ENCODE measurements at regions not wholly inside any gene's neighbourhood (a gene's known extent, or its start where the extent isn't known, plus 50 kb on each side); places are given as distances from the start of the nearest gene placed in this dataset.
"Not testable (repeated sequence)": the region's sequence is repeated elsewhere in the genome, so short reads cannot be mapped to it uniquely, and the experiment has no call there.

DNA sequence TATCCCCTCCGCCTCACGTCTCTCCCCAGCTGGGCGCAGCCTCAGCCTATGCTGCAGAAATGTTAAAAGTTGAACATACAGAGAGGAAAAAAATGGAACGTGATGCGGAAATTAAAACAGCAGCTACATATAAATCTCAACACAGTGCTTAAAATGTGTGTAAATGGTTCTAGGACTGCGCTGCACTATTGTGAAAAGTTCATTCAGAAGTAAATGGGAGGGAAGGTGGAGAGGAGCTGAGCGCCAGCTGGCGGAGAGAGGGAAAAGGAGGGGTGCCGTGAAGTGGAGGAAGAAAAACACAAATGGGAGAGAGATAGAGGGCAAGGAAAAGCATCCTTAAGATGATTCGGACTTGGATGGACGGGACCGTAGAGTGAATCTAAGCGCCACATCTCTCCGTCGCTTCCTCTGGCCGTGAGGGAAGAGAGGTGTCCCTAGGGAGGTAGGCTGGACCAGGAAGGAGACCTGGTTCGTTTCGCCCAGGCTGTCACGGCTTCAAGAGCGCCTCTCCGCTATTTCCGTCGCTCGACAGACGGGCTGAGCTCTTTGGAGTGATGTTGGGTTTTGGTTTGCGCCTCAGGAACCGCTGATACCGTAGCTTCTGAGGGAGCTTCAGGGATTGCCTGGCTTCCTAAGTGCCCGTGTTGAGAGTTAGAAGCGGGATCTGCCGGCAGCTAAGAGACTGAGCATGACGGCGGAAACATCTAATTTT, 113.7 kb downstream of the TRIM27 start:
- no peak for DNase-seq

DNA sequence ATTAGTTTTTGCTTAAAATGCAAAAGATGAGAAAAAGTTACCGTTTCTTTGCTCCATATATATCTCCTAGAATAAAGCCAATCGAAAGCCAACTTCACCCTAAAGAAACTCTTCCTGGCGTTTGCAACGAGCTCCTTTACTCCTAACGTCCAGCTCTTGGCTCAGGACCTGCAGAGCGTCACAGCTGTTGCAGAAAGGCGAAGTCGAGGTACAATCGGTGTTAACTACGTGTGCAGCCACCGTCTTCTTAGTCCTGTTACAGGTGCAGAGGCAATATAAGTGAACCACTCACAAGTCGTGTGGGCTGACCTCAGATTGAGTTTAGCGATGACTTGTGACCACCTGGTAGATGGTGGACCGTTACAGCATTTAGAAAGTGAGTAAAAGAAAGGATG, 113.1 kb downstream of the TRIM27 start:
- no peak for DNase-seq

DNA sequence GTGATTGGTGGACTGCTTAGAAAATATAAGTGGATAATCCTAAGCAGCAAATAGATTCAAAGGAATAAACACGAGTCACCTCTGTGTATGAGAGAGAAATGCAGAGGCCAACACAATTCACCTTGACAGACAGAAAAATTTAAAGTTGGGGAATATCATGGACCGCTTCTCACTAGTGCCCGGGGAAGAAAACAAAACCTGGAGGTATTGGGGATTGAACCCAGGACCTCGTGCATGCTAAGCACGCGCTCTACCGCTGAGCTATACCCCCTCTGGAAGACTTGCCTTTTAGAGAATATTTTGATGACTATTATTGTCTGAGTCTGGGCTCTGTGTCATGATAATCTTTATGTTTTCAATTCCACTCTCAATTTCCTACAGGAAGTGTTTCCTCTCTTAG, 111.9 kb downstream of the TRIM27 start:
- DNase-seq = no peak

DNA sequence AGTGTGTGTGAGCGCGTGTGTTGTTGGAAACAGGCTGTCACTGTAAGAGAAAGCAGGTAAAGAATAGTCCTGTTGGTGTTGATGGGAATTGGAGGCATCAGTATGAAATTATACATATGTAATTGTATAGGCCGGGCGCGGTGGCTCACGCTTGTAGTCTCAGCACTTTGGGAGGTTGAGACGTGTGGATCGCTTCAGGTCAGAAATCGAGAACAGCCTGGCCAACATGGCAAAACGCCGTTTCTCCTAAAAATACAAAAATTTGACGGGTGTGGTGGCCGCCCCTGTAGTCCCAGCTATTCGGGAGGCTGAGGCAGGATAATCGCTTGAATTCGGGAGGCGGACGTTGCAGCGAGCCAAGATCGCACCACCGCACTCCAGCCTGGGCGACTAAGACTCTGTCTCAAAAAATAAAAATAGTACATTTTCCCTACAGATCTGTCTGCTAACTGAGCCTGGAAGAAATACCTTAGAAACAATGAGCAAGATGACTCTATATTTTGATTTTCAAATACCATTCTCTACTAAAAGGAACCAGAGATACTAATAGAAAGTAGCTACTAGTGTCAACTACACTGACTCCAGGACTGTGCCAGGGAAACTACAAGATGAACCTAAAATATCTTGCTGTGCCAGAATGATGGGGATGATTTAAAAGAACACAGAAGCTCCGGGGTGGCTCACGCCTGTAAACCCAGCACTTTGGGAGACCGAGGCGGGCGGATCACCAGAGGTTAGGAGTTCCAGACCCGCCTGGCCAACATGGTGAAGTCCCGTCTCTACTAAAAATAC, 110.8 kb downstream of the TRIM27 start:
- DNase-seq = no peak

DNA sequence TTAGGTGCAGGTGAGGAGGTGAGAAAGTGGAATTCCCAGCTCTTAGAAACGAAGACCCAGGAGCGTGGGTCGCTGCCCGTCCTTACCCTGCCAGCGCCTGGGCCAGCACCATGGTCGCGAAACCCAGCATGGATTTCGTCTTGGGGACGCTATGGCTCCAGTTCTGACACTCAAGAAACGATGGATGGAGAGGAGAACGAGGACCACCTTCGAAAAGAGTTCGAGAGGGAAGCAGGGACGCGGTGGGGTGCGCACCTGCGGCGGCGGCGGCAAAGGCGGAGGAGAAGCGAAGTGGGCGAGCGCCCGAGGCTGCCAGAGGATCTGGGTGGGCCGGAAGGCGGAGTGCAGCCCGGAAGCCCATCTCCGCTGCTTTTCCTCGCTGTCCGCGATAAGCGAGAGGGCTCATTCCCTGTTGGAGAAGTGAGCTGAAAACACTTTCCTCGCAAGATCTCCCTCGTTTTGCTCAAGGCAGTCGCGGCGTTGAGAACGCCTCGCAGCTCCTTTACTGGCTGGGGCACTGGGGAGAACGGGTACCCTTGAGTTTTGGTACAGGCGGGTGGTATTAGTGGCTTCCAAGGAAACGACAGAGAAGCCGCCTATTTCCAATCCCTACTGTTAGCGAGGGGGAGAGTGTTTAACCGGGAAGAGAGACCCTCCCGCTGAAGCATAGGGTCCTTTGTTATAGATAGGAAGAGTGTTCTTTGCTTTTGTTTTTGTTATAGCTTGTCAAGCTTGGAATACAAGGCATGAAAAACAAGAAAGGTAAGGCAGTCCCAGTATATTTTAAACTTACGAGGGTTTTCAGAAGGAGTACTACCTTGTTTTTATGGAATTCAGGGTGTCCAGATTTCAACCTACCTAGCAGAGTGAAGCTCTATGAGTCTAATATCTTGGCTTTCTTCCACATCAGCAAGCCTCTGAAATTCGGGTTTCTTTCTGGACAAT, 109.5 kb downstream of the TRIM27 start:
- no peak for DNase-seq

DNA sequence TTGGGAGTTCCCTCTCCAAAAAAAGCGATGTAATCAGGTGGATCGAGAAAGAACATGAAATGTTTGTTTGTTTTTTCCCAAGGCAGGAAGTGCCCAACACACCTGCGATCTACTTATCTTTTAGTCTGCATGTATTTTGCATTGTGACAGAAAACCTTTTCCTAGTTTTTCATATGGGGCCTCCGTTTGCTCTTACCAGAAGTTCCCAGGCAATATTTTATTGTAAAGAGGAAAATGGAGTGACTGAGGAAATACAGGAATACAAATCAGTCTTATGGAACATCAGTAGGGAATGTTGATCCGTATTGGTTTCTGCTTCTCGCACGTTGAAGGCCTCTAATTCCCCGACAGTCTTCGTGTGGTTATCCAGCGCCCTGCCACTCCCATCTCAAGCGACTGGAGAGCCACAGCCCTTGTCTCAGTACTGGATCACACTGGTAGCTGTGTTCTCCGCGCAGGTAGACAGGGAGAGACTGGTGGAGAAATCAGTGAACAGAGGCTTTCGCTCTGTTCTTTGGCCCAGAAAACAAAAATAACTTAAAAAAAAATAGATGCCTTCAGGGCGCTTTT, 107.4 kb downstream of the TRIM27 start:
- DNase-seq = no peak

DNA sequence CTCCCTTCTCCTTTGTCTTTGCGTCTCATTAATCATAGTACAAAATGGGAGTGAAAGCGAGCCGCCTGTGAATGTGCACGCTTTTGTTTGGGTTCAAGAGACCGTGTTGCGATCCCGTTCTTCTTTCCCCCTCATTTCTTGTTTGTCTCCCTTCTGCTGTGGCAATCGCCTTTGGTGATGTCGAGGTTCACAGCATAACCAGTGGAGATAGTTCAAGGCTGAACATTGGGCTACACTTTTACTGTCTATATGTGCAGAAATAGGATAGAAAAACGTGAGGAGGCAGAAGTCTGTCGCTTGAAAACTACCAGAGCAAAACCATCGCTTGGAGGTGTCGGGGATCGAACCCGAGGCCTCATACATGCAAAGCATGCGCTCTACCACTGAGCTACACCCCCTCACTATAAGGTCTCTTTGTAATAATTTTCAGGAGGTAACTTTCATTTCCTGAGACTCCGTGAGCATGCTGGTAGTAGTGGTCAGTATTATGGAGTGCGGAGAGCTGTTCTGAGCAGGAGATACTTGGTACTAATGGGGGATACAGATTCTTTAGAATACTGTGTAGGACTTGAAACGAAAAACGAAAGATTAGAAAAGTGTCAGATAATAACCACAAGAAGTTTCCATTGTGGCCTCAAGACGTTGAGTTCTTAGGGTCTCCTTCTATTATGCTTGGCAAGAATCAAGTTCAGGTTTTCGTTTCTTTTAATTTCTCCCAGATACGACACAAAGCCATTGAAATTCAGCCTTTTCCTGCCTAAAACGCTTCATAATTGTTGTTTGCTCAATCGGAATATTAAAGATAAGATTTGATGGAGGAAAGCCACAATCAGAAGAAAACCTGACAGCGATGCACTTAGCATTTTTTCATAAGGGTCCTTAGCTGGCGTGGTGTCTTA, 106.6 kb downstream of the TRIM27 start:
- no peak for DNase-seq

DNA sequence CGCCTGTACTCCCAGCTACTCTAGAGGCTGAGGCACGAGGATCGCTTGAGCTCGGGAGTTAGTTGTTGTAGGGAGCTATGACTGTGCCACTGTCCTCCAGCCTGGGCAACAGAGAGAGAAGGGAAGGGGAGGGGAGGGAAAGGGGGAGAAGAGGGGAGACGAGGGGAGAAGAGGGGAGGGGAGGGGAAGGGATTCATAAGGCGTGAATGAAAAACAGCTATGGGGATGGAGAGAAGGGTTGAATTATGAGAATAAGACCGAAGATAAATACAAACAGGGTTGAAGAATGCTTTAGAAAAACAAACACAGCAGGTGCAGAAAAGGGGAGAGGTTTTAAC, 106.0 kb downstream of the TRIM27 start:
- DNase-seq = no peak

DNA sequence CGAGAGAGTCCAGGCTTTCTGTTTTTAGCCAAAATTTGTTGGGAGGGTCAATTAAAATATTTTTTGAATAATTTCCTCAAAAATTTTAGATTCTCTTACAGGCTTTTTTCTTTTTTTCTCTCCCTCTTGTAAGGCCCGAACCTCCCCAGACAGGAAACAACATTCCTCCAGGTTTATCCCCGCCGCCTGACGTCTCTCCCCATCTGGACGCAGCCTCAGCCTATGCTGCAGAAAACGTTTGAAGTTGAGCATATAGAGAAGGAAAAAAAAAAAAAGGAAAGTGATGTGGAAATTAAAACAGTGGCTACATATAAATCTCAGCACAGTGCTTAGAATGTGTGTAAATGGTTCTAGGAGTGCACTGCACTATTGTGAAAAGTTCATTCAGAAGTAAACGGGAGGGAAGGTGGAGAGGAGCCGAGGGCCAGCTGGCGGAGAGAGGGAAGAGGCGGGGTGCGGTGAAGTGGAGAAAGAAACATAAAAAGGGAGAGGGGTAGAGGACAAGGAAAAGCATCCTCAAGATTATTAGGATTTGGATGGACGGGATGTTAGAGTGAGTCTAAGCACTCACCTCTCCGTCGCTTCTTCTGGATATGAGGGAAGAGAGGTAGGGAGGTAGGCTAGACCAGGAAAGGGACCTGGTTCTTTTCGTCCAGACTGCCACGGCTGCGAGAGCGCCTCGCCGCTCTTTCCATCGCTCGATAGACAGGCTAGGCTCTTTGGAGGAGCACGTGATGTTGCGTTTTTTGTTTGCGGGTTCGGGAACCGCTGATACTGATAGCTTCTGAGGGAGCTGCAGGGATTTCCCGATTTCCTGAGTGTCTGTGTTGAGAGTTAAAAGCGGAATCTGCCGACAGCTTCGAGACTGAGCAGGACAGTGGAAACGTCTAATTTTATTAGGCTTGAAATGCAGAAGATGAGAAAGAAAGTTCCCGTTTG, 98.7 kb downstream of the TRIM27 start:
- DNase-seq = no peak

DNA sequence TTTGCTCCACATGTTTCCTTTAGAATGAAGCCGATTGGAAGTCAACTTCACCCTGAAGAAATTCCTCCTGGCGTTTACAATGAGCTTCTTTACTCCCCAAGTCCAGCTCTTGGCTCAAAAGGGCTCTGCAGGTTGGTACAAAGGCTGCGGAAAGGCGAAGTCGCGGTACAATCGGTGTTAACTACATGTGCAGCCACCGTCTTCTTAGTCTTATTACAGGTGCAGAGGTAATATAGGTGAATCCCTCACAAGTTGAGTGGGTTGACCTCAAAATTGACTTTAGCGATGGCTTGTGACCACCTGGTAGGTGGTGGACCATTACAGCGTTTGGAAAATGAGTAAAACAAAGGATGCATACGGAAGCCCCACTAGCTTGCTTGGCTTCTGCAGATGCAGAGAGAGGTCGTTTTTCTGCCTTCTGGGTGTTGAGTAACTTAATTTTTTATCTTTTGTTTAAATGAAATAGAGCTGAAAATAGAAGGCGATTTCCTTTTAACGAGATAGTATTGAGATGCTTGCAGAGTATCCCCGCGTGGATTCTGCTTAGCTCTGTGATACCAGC, 98.0 kb downstream of the TRIM27 start:
- DNase-seq = no peak

DNA sequence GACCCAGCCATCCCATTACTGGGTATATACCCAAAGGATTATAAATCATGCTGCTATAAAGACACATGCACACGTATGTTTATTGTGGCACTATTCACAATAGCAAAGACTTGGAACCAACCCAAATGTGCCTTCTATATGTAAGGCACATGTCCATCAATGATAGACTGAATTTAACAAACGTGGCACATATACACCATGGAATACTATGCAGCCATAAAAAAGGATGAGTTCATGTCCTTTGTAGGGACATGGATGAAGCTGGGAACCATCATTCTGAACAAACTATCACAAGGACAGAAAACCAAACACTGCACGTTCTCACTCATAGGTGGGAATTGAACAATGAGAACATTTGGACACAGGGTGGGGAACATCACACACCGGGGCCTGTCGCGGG, 92.1 kb downstream of the TRIM27 start:
- not testable (repeated sequence) for DNase-seq

DNA sequence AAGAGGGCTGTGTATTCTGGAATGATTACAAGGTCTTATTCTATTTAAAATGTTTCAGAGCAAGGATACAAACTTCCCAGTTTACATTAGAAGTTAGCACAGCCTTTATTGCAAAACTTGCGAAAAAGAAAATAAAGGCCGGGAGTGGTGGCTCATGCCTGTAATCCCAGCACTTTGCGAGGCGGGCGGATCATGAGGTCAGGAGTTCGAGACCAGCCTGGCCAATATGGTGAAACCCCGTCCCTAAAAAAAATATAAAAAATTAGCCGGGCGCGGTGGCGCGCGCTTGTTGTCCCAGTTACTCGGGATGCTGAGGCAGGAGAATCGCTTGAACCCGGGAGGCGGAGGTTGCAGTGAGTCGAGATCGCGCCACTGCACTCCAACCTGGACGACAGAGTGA, 87.1 kb downstream of the TRIM27 start:
- not testable (repeated sequence) for DNase-seq

DNA sequence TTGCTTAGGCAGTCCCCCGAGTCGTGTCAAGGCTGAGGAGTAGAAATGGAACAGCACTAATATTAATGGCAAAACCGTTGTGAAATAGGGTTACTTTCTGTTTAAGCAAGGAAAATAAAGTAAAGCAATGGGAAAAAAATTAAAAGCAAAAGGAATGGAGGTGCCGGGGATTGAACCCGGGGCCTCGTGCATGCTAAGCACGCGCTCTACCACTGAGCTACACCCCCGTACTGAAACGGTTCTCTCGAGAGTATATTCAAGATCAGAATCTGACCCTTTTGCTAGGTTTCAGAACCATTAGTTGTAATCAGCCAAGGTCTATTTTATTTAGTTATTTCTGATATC, 85.5 kb downstream of the TRIM27 start:
- peak; percentile 81 to 82 for DNase-seq

DNA sequence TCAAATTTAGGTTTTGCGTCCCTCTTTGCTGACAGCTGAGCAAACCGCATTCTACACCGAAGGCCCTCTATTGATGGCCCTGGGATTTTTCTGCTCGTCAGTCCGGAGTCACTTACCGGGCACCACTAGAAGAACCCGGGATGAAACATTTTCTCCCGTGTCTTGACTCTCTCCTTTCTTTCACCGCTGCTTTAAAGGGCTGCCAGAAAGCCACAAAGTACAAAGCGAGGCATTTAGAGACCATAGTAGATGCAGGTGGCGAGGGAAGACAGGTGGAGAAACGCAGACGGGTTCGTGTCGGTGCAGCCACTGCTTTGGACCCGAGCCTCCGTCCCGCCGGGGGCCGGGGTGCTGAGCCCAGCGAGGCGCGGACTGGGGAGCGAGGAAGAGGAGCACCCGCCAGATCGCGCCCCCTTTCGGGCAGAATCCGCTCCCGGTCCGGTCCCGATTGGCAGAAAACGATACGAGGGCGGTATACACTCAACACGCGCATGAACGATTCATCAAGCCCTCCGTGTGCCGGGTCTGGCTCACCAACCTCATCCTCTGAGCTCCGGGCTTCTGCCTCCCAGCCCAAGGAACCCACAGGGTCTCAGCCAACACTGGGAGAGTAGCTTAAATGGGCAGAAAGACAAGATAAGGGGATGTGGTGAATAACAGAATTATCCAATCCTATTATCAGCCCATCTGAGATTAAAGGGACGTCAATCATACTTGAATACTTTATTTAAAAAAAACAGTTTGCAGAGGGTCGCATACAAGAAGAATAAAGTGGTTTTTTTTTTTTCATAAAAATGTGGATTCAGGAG, 84.9 kb downstream of the TRIM27 start:
- DNase-seq = peak; percentile 70 to 80

DNA sequence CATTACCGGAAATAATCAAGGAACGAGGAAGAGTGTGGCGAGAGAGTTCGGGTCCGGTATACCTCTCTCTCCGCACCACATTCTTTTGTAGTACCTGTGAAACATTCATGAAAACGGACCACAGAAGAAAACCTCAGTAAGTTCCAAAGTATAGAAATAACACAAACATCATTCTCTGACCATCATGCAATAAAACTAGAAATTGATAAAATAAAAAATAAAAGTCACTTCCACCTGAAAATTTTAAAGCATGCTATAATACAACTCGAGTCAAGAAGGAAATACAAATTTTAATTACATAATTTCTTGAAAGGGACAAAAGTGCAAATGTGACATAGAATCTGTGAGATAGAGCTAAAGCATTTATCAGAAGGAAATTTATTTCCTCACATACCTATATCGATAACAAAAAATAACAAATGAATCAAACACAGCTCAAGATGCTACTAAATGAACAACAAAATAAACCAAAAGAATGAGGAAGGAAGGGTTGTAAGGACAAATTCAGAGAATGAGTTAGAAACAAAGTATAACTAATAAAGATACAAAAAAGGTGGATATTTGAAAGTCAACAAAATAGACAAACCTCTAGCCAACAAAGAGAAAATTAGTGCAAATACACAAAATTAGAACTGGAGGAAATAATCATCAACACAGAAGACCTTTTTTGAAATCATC, 84.2 kb downstream of the TRIM27 start:
- no peak for DNase-seq

DNA sequence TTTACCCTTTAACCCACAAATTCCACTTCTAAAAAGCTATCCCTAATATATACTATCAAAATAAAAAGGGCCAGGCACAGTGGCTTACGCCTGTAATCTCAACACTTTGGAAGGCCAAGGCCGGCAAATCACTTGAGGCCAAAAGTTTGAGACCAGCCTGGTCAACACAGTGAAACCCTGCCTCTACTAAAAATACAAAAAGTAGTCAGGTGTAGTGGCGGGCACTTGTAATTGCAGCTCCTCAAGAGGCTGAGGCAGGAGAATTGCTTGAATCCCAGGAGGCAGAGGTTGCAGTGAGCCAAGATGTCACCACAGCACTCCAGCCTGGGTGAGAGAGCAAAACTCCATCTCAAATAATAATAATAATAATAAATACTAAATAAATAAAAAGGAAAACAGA, 82.5 kb downstream of the TRIM27 start:
- DNase-seq = no peak

DNA sequence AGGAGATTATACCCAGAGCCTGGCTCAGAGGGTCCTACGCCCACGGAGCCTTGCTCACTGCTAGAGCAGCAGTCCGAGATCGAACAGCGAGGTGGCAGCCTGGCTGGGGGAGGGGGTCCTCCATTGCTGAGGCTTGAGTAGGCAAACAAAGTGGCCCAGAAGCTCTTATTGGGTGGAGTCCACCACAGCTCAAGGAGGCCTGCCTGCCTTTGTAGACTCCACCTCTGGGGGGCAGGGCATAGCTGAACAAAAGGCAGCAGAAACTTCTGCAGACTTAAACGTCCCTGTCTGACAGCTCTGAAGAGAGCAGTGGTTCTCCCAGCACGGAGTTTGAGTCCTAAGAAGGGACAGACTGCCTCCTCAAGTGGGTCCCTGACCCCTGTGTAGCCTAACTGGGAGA, 75.0 kb downstream of the TRIM27 start:
- not testable (repeated sequence) for DNase-seq

All from inflammatory macrophage (primary cell).